GM18508 (cell line): ENCODE measurements at regions not wholly inside any gene's neighbourhood (a gene's known extent, or its start where the extent isn't known, plus 50 kb on each side); places are given as distances from the start of the nearest gene placed in this dataset.
A peak's percentile ranks its signal among the peaks of the same experiment; 100 is the strongest.
"Not testable (repeated sequence)": the region's sequence is repeated elsewhere in the genome, so short reads cannot be mapped to it uniquely, and the experiment has no call there.

Source experiments
- ATAC-seq: cut with Tn5 transposase; IDR thresholded peaks from one replicate; pipeline ENCODE4 v1.9.1; 2021; ENCODE audit warnings: moderate number of reproducible peaks; ENCODE audit not compliant: insufficient read depth, unreplicated experiment

DNA sequence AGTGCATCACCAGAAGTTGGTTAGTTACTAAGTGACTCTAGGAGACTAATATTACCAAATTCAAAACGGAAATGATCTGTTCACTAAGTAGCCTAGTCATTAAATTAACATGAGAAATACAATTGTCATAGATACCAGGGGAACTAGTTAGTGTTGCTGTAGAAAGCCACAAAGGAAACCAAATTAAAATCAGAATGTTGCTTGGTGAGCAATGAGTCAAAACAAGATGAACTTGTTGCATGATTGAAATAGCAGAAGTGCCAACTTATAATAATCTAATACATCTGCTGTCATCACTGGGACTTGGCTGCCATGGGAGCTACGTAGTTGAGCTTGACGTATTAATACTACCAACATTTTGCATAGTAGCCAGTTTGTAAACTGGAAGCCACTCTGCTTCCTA is 458.1 kb downstream of the DIPK2A start:
- ATAC-seq, result peak; percentile 71

- ATAC-seq, result no peak
These were observed 459.5 kb downstream of the DIPK2A start for GRCh38 chr3:144431134-144431533.

DNA sequence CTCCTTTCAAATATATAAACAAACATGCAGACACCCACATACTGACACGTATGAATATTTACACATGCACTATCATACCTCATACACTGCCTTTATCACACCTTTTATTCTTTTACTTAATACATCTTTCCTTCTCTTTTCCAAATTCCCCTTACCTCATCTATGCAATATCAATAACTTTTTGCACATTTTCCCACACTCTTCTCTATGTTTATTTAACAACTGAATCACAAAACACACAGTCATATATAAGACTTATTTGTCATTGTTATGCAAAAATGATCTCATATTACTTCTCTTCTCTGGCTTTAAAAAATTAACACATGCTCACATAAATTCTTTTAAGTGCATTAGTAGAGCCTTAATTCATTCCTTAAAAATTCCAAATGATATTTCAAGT is 461.4 kb downstream of the DIPK2A start:
- ATAC-seq, result no peak

GRCh38 chr3:144437989-144438388 is 466.4 kb downstream of the DIPK2A start:
- peak; percentile 54 for ATAC-seq

GRCh38 chr3:144444061-144444460 is 472.4 kb downstream of the DIPK2A start:
- no peak for ATAC-seq

DNA sequence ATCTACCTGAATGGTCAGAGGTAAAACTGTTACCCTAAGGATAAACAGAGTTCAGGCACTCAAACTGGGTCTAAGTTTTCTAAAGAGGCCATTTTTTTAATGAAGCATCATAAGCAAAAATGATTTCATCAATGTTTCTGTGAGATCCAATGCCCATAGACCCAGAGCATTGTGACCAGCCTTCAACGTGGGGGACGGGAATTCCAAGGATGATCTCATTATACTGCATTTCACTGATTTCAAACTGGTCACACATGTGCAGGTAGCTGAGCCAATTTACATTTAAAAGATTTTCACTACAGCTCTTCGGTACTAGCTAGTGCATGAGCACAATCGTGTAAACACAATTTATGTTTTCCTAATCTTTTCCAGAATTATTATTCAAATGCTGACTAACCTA is 472.9 kb downstream of the DIPK2A start:
- no peak for ATAC-seq

DNA sequence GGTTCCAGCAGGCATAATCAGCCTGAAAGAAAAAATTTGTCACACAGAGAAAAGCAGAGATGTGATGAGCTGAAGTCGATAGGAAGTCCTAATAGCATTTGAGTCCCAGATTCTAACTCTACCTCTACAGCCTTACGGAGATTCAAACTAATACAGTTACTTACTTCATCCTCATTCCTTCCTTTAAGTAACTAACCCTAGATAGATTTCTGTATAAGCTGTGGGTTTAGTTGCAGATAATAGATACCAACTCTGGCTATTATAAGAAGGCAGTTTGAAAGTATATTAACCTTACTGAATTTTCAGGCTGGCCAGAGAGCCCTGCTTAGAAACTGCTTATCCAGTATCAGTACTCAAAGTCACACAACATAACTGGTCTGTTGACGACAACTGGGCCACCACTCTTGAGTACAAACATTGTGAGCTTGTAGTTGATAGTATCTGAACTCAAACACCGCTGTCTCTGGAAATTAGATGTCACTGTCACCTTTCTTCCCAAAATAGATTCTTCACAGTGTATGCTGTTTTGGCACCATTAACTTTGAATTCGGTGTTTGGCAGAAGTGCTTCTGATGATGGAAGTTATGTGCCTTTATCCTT is 484.3 kb downstream of the DIPK2A start:
- no peak for ATAC-seq

GRCh38 chr3:144457758-144458157 is 486.1 kb downstream of the DIPK2A start:
- no peak for ATAC-seq

- no peak for ATAC-seq
These were observed 486.7 kb downstream of the DIPK2A start for GRCh38 chr3:144458283-144458682.

- no peak for ATAC-seq
These were observed 490.7 kb downstream of the DIPK2A start for GRCh38 chr3:144462337-144462736.

GRCh38 chr3:144463911-144464310 is 492.3 kb downstream of the DIPK2A start:
- ATAC-seq, result no peak

DNA sequence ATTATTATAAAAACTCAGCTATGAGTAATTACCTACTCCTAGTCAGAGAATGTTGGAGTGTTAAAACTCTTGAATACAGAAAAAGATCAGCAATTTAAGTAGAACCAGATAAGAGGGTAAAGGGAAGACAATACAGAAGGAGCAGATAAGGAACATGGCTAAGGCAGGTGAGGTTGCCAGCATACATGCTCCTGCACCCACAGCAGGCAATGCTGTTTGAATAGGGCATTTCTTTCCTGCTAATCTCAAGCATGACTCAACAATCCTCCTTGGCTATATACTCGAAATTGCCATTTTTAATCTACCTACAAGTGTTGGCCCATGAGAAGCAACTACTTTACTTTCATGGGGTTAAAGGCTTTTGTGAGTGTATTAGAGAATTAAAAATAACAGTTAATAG is 494.5 kb downstream of the DIPK2A start:
- no peak for ATAC-seq

GRCh38 chr3:144466540-144466939 is 494.9 kb downstream of the DIPK2A start:
- ATAC-seq, result no peak

DNA sequence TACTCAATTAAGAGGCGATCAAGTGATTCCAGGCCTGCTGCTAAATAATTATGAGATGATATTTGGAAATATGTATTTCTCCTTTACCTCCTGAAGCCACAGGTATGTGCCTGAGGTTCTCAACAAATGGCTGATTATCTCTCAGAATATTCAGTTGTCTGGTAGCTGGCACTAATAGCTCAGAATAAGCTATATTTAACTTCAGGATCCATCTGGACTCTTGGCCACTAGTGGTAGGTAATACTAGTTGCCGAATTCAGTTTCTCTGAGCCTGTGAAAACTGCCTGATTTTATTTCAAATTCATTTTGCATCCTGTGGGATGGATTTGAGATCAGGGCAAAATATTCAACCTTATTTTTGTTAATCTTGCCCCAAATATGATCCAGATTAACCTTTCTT is 499.0 kb downstream of the DIPK2A start:
- no peak for ATAC-seq

DNA sequence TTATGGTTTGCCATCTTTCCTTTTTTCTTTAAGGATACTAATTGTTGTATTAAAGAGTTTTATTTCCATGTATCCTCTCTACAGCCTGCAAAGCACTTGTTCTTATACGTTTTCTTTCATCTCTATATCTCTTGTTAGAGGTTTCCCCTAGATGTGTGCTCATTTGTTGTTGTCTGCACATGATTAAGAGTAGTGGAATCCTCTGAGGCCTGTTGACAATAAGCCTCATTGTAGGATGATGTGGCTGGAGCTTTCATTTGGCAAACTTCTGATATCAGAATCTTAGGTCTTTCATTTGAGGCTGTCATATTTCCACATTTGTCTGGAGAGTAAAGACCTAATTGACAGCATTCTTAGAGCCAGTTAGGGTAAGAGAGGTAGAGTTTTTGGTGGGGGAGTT is 506.0 kb downstream of the DIPK2A start:
- ATAC-seq, result no peak

GRCh38 chr3:144480416-144480919 is 508.8 kb downstream of the DIPK2A start:
- no peak for ATAC-seq

DNA sequence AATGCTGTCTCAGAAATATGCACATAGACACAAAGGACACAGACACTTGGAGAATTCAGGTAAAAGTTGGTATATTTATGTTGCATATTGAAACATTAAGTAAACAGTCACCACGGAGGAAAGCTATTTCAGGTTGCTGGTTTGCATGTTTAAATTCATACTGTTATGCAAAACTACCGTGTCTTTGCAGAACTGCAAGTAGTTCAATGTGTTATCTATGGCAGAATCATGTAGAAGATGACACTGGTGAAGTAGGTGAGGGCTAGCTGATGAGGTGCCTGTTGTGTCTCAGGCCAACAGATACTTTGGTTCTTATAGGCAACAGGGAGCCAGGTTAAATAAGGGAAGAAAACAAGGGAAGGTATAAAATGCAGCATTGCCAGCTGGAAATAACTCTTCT is 511.3 kb downstream of the DIPK2A start:
- no peak for ATAC-seq

DNA sequence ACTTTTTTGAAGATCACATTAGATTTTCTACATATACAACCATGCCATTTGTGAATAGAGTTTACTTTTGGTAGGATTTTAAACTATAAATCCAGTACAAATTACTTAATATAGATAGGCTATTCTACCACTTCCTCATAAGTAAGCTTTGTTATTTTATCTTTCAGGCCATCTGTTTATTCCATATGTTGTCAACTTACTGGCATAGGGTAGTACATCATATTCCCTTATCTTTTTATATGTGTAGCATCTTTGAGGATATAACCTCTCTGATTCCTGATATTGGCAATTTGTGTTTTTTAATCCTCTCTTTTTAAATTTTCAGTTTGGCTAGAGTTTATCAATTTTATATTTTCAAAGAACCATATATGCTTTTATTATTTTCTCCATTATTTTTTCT is 515.4 kb downstream of the DIPK2A start:
- ATAC-seq, result no peak

GRCh38 chr3:144488927-144489326 is 517.3 kb downstream of the DIPK2A start:
- ATAC-seq, result no peak

DNA sequence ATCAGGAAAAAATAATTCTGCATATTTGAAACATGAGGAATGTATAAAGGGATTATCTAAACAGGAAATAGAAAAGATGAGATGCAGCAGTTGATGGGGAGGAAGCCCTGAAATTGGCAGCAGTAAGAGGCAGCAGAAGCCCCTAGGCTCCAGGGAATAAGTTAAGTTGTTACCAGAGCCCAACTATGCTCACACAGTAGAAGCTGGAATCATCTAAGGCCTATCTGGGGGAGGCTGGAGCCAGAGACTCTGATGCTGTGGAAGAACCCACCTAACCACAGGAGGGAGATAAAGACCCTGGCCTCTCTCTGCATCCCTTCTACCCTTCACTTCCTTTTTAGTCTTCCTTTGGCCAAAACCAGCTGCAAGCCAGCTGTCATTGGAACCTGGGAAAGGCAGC is 519.7 kb downstream of the DIPK2A start:
- ATAC-seq, result no peak

DNA sequence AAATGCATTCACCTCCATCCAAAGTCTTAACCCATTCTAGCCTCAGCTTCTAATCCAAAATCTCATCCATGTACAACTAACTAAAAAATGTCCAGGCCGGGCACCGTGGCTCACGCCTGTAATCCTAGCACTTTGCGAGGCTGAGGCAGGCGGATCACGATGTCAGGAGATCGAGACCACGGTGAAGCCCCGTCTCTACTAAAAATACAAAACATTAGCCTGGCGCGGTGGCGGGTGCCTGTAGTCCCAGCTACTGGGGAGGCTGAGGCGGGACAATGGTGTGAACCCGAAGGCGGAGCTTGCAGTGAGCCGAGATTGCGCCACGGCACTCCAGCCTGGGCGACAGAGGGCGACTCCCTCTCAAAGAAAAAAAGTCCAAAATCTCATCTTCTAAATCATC is 523.0 kb downstream of the DIPK2A start:
- ATAC-seq, result not testable (repeated sequence)

GRCh38 chr3:144496141-144496835 is 524.7 kb downstream of the DIPK2A start:
- no peak for ATAC-seq
